A673 (cell line): ENCODE measurements at regions not wholly inside any gene's neighbourhood (a gene's known extent, or its start where the extent isn't known, plus 50 kb on each side); places are given as distances from the start of the nearest gene placed in this dataset.

Source experiments
- BruUV-seq: library from RNA; stranded (reverse); fragments of 400-500 nt; replicated peaks from 2 replicates; lab custom pipeline; 2021; lab: Mats Ljungman, UMichigan
- CTCF ChIA-PET: fragments of 300-600 bp; sonication (Branson Sonifier 250); formaldehyde crosslinking; loops from one replicate; lab custom pipeline; 2022; ENCODE audit warnings: antibody characterized with exemption; lab: Charles Lee
- POLR2A ChIA-PET: fragments of 300-600 bp; sonication (Branson Sonifier 250); formaldehyde crosslinking; loops from one replicate; lab custom pipeline; 2022; ENCODE audit warnings: antibody characterized with exemption; ENCODE audit not compliant: low non-redundant PET; lab: Charles Lee
- DNase-seq: peaks from one replicate; pipeline ENCODE4 v3.0.0-alpha.2; 2015; ENCODE audit warnings: low spot score
- H3K27ac ChIP-seq: fragments of 200-600 bp; sonication (generic); 2 replicates; pipeline ENCODE4 v1.5.1; 2016; ENCODE audit warnings: mixed run types, low read depth, mild to moderate bottlenecking, mixed read lengths, antibody characterized with exemption, low read length; ENCODE audit not compliant: poor library complexity, severe bottlenecking
- H3K27me3 ChIP-seq: fragments of 200-600 bp; sonication (generic); replicated peaks from 2 replicates; pipeline ENCODE4 v1.6.1; 2017; ENCODE audit warnings: mixed run types, low read depth, mild to moderate bottlenecking, mixed read lengths, antibody characterized with exemption, low read length; ENCODE audit not compliant: insufficient read depth, poor library complexity
- H3K36me3 ChIP-seq: fragments of 200-600 bp; sonication (generic); 2 replicates; pipeline ENCODE4 v1.6.1; 2016; ENCODE audit warnings: mixed run types, mild to moderate bottlenecking, mixed read lengths, antibody characterized with exemption, low read length; ENCODE audit not compliant: insufficient read depth, poor library complexity, severe bottlenecking
- H3K4me1 ChIP-seq: fragments of 200-600 bp; sonication (generic); 2 replicates; pipeline ENCODE4 v1.6.1; 2017; ENCODE audit warnings: mixed run types, mild to moderate bottlenecking, mixed read lengths, antibody characterized with exemption, low read length; ENCODE audit not compliant: insufficient read depth, poor library complexity, severe bottlenecking
- H3K4me3 ChIP-seq: fragments of 200-600 bp; sonication (generic); 2 replicates; pipeline ENCODE4 v1.5.1; 2016; ENCODE audit warnings: low read depth, mixed run types, mild to moderate bottlenecking, mixed read lengths, low read length; ENCODE audit not compliant: poor library complexity, severe bottlenecking
- H3K9me3 ChIP-seq: fragments of 200-600 bp; sonication (generic); 2 replicates; pipeline ENCODE4 v1.6.1; 2016; ENCODE audit warnings: mixed run types, low read depth, mild to moderate bottlenecking, mixed read lengths, antibody characterized with exemption, low read length; ENCODE audit not compliant: poor library complexity, severe bottlenecking
- CTCF ChIP-seq: fragments of 300-800, 200-600 bp; sonication (generic); conservative IDR thresholded peaks from 2 replicates; pipeline ENCODE4 v1.5.1; 2017; ENCODE audit warnings: low read depth, mild to moderate bottlenecking, antibody characterized with exemption, low read length, moderate library complexity, mixed read lengths
- EZH2 ChIP-seq: fragments of 200-600 bp; sonication (generic); IDR thresholded peaks from 2 replicates; pipeline ENCODE4 v1.6.1; 2017; ENCODE audit warnings: borderline replicate concordance, low read depth, mild to moderate bottlenecking, mixed read lengths, antibody characterized with exemption, low read length; ENCODE audit not compliant: poor library complexity, severe bottlenecking
- intact Hi-C: fragments of 100-400 bp; cut with micrococcal nuclease; formaldehyde crosslinking; loops from one replicate; pipeline ENCODE4 v1.10.0; 2022; ENCODE audit not compliant: unreplicated experiment

- ChIA-PET CTCF (no interaction called here), POLR2A (no interaction called here)
- peaks cover 52% of the 10 kb centered on the region for H3K27me3 ChIP-seq
- no peaks in the 10 kb centered on the region for H3K9me3 ChIP-seq
- intact Hi-C loops: no loop called here
- H3K4me1 ChIP-seq: no peaks in the 10 kb centered on the region
- TF ChIP-seq EZH2: no peak
- no peak for TF ChIP-seq CTCF
- H3K4me3 ChIP-seq: no peak overlapping the region
- BruUV-seq: no TSS peak
- no peaks in the 10 kb centered on the region for H3K36me3 ChIP-seq
- no peak overlapping the region for H3K27ac ChIP-seq
- no peak for DNase-seq
Observed at GRCh38 chr10:120715171-120715570, 136.0 kb upstream of the WDR11 start.

- TF ChIP-seq CTCF (no peak), EZH2 (no peak)
- ChIA-PET CTCF (no interaction called here), POLR2A (no interaction called here)
- DNase-seq: no peak
- peaks cover 53% of the 10 kb centered on the region for H3K27me3 ChIP-seq
- no TSS peak for BruUV-seq
- intact Hi-C loops: no loop called here
- H3K27ac ChIP-seq: no peak overlapping the region
- H3K36me3 ChIP-seq: no peaks in the 10 kb centered on the region
- H3K9me3 ChIP-seq: no peaks in the 10 kb centered on the region
- H3K4me3 ChIP-seq: no peak overlapping the region
- H3K4me1 ChIP-seq: no peaks in the 10 kb centered on the region
Observed at GRCh38 chr10:120719333-120719732, 131.8 kb upstream of the WDR11 start.

GRCh38 chr10:120727001-120727400 lies 124.2 kb upstream of the WDR11 start:
- CTCF ChIA-PET: no interaction called here
- no TSS peak for BruUV-seq
- Histone ChIP-seq H3K36me3 (no peaks in the 10 kb centered on the region), H3K9me3 (no peaks in the 10 kb centered on the region), H3K4me1 (no peaks in the 10 kb centered on the region), H3K27ac (no peak overlapping the region), H3K27me3 (peaks cover 19% of the 10 kb centered on the region), H3K4me3 (no peak overlapping the region)
- no peak for TF ChIP-seq EZH2
- no peak for TF ChIP-seq CTCF
- intact Hi-C loops: no loop called here
- POLR2A ChIA-PET: no interaction called here
- DNase-seq: no peak
